Gastrocnemius medialis (tissue), 4 donors: ENCODE measurements at regions not wholly inside any gene's neighbourhood (a gene's known extent, or its start where the extent isn't known, plus 50 kb on each side); places are given as distances from the start of the nearest gene placed in this dataset.

Experiments
- ATAC-seq, 2 donors: fragments of 150-250 bp; one replicate each; pipeline ENCODE4 v1.9.1; 2016
- DNase-seq, 2 donors: peaks; one replicate each; pipeline ENCODE4 v3.0.0-alpha.2; 2019
- H3K27ac ChIP-seq, 4 donors: fragments of 200-600 bp; sonication (generic); 1 replicate in 1 of 4; 2 replicates in 3 of 4; pipeline ENCODE4 v1.5.1; 2016 to 2018; ENCODE audit warnings: mild to moderate bottlenecking in 2 of 4, moderate library complexity in 1 of 4
- H3K27me3 ChIP-seq, 3 donors: fragments of 200-600 bp; sonication (generic) in 2 of 3; 1 replicate in 1 of 3; 2 replicates in 2 of 3; pipeline versions ENCODE4 v1.5.1 to v1.6.0; 2016 to 2019; ENCODE audit warnings: mild to moderate bottlenecking in 1 of 3, moderate library complexity in 1 of 3
- H3K36me3 ChIP-seq, 2 donors: fragments of 200-600 bp; sonication (generic) in 1 of 2; one replicate each; pipeline ENCODE4 v1.5.1; 2017 to 2018
- H3K4me1 ChIP-seq, 2 donors: fragments of 200-600 bp; sonication (generic) in 1 of 2; one replicate each; pipeline ENCODE4 v1.5.1; 2016 to 2017; ENCODE audit warnings: mild to moderate bottlenecking in 2 of 2
- H3K4me3 ChIP-seq, 4 donors: fragments of 200-600 bp; sonication (generic) in 3 of 4; 1 replicate in 1 of 4; 2 replicates in 3 of 4; pipeline ENCODE4 v1.5.1; 2016 to 2019; ENCODE audit warnings: mild to moderate bottlenecking in 2 of 4
- H3K9me3 ChIP-seq, 3 donors: fragments of 200-600 bp; sonication (generic) in 2 of 3; 1 replicate in 1 of 3; 2 replicates in 2 of 3; pipeline ENCODE4 v1.5.1; 2016 to 2019
- POLR2A ChIP-seq, 2 donors: fragments of 450-650 bp; IDR thresholded peaks; one replicate each; pipeline ENCODE4 v1.6.1; 2017; ENCODE audit warnings: antibody characterized with exemption in 2 of 2, mild to moderate bottlenecking in 2 of 2, moderate library complexity in 2 of 2
- in situ Hi-C, 4 donors: fragments of 200-750 bp; cut with MboI; loops; one replicate each; pipeline versions ENCODE4 v1.15.0 to v1.8.0; 2017; ENCODE audit warnings: low sequenced_read_pairs in 4 of 4
- intact Hi-C: fragments of 100-400 bp; cut with DNase I; formaldehyde crosslinking; loops from one replicate; pipeline ENCODE4 v1.15.1; 2023; ENCODE audit warnings: low total_unique reads
- TF ChIP-seq, protein P1 (sequence below), 5 experiments: fragments of 450-650 bp in 3 of 5; fragments of 200-600 bp in 2 of 5; sonication (generic) in 2 of 5; IDR thresholded peaks in 4 of 5; conservative IDR thresholded peaks in 1 of 5; 1 replicate in 4 of 5; 2 replicates in 1 of 5; pipeline ENCODE4 v1.5.1; 2016 to 2019; ENCODE audit warnings: antibody characterized with exemption in 5 of 5, mild to moderate bottlenecking in 3 of 5, moderate library complexity in 3 of 5

DNA sequence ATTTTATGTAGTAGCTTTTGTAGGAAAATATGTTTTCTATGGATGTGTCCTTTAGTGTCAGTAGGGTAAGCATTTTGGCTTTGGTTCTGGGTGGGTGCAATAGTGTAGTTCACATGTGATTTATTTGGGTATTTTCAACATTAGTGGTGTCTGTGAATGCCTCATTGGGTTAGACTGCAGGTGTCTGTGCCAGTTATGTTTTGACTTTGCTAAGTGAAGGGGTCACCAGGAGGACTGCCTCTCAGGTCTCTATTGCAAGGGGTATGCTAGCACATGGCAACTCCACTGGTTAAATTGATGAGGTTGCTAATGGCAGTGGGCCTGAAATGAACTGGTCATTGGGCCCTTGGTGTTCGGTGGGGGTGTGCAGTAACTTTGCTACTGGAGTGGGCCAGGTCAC is 467.1 kb downstream of the NAF1 start:
- TF ChIP-seq, protein P1, sequence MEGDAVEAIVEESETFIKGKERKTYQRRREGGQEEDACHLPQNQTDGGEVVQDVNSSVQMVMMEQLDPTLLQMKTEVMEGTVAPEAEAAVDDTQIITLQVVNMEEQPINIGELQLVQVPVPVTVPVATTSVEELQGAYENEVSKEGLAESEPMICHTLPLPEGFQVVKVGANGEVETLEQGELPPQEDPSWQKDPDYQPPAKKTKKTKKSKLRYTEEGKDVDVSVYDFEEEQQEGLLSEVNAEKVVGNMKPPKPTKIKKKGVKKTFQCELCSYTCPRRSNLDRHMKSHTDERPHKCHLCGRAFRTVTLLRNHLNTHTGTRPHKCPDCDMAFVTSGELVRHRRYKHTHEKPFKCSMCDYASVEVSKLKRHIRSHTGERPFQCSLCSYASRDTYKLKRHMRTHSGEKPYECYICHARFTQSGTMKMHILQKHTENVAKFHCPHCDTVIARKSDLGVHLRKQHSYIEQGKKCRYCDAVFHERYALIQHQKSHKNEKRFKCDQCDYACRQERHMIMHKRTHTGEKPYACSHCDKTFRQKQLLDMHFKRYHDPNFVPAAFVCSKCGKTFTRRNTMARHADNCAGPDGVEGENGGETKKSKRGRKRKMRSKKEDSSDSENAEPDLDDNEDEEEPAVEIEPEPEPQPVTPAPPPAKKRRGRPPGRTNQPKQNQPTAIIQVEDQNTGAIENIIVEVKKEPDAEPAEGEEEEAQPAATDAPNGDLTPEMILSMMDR (IDR thresholded peaks at IDR 0.05 in 4 of 5, conservative IDR thresholded peaks at IDR 0.05 in 1 of 5), result no peak
- TF ChIP-seq POLR2A (IDR thresholded peaks at IDR 0.05), result no peak
- no peaks in the 10 kb centered on the region for H3K36me3 ChIP-seq
- H3K9me3 ChIP-seq, result no peaks in the 10 kb centered on the region
- H3K4me1 ChIP-seq, result peaks cover 0 to 4% of the 10 kb centered on the region in 2 donors
- DNase-seq (no peak), ATAC-seq (no peak)
- no peak overlapping the region for H3K4me3 ChIP-seq
- in situ Hi-C loops (no loop called here), intact Hi-C loops (no loop called here)
- no peaks in the 10 kb centered on the region for H3K27me3 ChIP-seq
- H3K27ac ChIP-seq, result no peak overlapping the region

DNA sequence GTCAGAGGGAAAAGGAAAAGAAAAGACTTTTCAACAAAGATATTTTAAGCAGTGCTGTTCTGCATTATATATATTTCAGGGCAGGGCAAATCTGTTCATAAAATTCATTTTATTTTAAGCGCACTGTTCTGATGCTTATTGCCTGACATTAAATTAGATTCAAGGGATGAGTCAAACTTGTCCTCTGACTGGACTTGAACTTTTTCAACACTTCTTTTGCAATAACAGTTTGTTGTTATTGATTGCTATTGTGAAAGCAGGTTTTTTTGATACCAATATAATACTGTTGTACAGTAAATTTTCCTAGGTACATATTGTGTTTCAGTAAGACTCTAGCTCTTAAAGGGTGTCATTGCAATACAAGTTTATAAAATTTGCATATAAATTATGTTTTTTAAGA is 481.3 kb downstream of the NAF1 start:
- Histone ChIP-seq H3K4me1 (no peaks in the 10 kb centered on the region), H3K4me3 (no peak overlapping the region), H3K9me3 (no peaks in the 10 kb centered on the region), H3K27ac (no peak overlapping the region), H3K36me3 (no peaks in the 10 kb centered on the region), H3K27me3 (no peaks in the 10 kb centered on the region)
- TF ChIP-seq, protein P1 (IDR thresholded peaks at IDR 0.05 in 4 of 5, conservative IDR thresholded peaks at IDR 0.05 in 1 of 5), result no peak
- TF ChIP-seq POLR2A (IDR thresholded peaks at IDR 0.05), result no peak
- DNase-seq (no peak), ATAC-seq (no peak)
- intact Hi-C loops, result no loop called here
- in situ Hi-C loops, result no loop called here

DNA sequence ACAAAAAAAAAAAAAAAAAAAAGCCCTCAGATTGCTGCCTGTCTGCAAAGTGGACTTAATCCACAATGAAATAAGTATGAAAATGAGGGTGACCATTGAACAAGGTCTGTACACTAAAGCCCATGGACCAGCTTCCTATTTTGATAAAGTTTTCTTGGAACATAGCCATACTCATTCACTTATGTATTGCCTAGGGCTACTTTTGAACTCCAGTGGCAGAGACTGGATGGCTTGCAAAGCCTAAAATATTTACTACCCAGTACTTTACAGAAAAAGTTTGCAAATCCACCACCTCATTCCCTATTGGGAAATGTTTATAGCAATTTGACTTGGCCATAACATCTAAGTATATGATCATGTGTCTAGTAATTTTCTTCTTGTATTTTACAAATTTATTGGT is 481.7 kb downstream of the NAF1 start:
- Histone ChIP-seq H3K27ac (no peak overlapping the region), H3K4me1 (no peaks in the 10 kb centered on the region), H3K9me3 (no peaks in the 10 kb centered on the region), H3K27me3 (no peaks in the 10 kb centered on the region), H3K4me3 (no peak overlapping the region), H3K36me3 (no peaks in the 10 kb centered on the region)
- intact Hi-C loops (no loop called here), in situ Hi-C loops (no loop called here)
- TF ChIP-seq POLR2A (IDR thresholded peaks at IDR 0.05), result no peak
- TF ChIP-seq, protein P1 (IDR thresholded peaks at IDR 0.05 in 4 of 5, conservative IDR thresholded peaks at IDR 0.05 in 1 of 5), result no peak
- no peak for ATAC-seq
- no peak for DNase-seq

DNA sequence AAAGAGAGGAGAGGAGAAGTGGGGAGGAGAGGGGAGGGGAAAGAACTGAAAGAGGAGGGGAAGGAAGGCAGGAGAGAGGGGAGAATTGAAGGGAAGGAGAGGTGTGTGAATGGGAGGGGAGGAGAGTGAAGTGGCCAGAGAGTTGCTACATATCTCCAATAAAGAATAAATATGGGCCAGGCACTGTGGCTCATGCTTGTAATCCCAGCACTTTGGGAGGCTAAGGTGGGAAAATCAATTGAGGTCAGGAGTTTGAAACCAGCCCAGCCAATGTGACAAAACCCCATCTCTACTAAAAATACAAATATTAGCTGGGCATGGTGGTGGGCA is 482.4 kb downstream of the NAF1 start:
- TF ChIP-seq POLR2A (IDR thresholded peaks at IDR 0.05), result no peak
- TF ChIP-seq, protein P1 (IDR thresholded peaks at IDR 0.05 in 4 of 5, conservative IDR thresholded peaks at IDR 0.05 in 1 of 5), result no peak
- no peaks in the 10 kb centered on the region for H3K9me3 ChIP-seq
- H3K27ac ChIP-seq, result no peak overlapping the region
- intact Hi-C loops (no loop called here), in situ Hi-C loops (no loop called here)
- no peaks in the 10 kb centered on the region for H3K4me1 ChIP-seq
- H3K27me3 ChIP-seq, result no peaks in the 10 kb centered on the region
- no peak overlapping the region for H3K4me3 ChIP-seq
- H3K36me3 ChIP-seq, result no peaks in the 10 kb centered on the region
- ATAC-seq, result no peak
- no peak for DNase-seq

DNA sequence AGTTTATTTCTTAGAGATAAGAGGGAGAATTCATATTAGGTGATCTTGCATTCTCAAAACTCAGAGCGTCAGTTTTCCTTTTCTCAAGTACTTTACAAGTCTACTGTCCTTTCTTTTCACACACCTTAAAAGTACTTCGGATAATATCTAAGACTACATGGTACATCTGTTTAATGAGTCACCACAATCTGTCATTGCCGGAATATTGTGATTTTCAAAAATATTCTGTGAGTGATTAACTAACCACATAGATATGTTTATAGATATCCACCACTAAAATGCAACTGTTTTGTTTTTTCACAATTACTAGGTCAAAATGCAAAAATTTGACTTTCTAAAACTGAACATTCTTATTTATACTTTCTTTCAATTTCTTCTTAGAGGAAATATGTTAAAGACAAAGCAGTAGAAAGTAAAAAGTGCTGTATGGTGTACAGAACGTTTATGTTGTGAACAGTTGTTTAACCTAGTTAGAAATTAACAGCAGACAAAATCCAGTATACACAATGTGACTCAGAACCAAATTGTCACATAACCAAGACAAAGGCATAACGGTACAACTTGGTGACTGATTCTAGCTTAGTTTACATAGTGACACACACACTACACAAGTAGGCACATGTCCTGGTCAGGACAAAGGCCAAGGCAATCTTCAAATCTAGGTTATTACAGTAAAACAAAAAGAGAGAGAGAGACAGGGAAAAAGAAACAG is 482.9 kb downstream of the NAF1 start:
- intact Hi-C loops, result no loop called here
- H3K27ac ChIP-seq, result no peak overlapping the region
- no peaks in the 10 kb centered on the region for H3K9me3 ChIP-seq
- H3K36me3 ChIP-seq, result no peaks in the 10 kb centered on the region
- in situ Hi-C loops, result no loop called here
- DNase-seq, result no peak
- ATAC-seq, result no peak
- TF ChIP-seq, protein P1 (IDR thresholded peaks at IDR 0.05 in 4 of 5, conservative IDR thresholded peaks at IDR 0.05 in 1 of 5), result no peak
- TF ChIP-seq POLR2A (IDR thresholded peaks at IDR 0.05), result no peak
- no peaks in the 10 kb centered on the region for H3K4me1 ChIP-seq
- H3K27me3 ChIP-seq, result no peaks in the 10 kb centered on the region
- no peak overlapping the region for H3K4me3 ChIP-seq
